ENCODE measurements at regions not wholly inside any gene's neighbourhood (a gene's known extent, or its start where the extent isn't known, plus 50 kb on each side); places are given as distances from the start of the nearest gene placed in this dataset.

DNA sequence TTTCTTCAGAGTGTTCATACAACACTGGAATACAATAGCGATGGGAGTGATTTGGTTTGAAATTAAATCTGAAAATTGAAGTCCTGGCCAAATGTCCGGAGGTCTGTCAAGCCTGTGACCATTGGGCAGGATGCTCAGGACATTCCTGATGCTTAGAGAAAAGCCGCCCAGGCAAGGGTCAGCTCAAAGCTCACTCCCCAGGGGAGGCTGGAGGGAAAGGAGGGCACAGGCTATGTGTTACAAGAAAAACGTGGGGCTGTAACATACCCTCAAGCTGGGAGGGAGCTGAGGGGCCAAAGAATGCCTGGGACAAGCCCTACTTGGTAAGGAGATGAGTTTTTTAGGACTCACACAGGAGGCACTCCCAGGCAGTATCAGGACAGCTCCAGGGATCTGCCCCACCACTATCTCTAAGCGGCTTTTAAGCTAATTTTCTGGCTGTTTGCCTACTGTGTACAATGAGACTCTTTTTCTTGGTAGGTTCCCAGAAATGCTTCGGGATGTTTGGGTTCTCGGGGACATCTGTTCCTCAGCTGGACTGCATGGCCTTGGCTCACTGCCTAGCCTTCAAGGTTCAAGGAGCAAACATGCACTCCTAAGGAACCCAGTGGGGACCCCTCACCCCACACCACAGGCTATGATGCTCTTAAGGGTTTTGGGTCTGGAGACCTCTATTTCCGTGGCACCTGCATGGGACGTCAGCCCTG lies 500.1 kb downstream of the BRD1 start:
- Histone ChIP-seq H3K36me3 (no peaks in the 10 kb centered on the region), H3K9me3 (peaks cover 0 to 26% (median 4%) of the 10 kb centered on the region in 12 donors), H3K4me1 (no peaks in the 10 kb centered on the region), H3K4me3 (no peak overlapping the region), H3K27me3 (peaks cover 0 to 24% (median 4%) of the 10 kb centered on the region in 9 donors), H3K27ac (no peak overlapping the region)
- DNase-seq = no peak
- ATAC-seq = no peak
- intact Hi-C loops (cut with DNase I) = no loop called here
- WGBS, 4 donors = 61 to 79% (median 66%) methylated on average over 7 to 9 of the region's 9 CpGs
- TF ChIP-seq, protein P1, sequence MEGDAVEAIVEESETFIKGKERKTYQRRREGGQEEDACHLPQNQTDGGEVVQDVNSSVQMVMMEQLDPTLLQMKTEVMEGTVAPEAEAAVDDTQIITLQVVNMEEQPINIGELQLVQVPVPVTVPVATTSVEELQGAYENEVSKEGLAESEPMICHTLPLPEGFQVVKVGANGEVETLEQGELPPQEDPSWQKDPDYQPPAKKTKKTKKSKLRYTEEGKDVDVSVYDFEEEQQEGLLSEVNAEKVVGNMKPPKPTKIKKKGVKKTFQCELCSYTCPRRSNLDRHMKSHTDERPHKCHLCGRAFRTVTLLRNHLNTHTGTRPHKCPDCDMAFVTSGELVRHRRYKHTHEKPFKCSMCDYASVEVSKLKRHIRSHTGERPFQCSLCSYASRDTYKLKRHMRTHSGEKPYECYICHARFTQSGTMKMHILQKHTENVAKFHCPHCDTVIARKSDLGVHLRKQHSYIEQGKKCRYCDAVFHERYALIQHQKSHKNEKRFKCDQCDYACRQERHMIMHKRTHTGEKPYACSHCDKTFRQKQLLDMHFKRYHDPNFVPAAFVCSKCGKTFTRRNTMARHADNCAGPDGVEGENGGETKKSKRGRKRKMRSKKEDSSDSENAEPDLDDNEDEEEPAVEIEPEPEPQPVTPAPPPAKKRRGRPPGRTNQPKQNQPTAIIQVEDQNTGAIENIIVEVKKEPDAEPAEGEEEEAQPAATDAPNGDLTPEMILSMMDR (IDR thresholded peaks at IDR 0.05) = no peak
- no peak for TF ChIP-seq POLR2A (IDR thresholded peaks at IDR 0.05)

DNA sequence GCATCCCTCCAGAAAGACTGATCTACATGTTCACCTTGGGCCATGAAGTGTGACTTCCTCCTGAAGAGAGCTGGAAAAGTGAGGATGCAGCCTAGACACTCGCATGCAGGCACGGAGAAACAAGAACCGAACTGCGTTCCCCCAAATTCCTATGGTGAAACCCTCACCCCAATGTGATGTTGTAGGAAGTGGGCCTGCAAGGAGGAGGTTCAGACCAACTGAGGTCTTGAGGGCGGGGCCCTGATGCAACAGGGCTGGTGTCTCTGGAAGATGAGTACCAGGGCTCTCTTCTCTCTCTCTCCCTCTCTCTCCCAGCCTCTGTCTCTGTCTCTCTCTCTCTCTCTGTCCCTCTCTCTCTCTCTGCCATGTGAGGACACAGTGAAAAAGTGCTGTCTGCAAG lies 501.1 kb downstream of the BRD1 start:
- no peaks in the 10 kb centered on the region for H3K4me1 ChIP-seq
- no peaks in the 10 kb centered on the region for H3K36me3 ChIP-seq
- WGBS, 4 donors = 76 to 90% (median 80%) methylated on average over 5 of the region's 5 CpGs
- no peak overlapping the region for H3K27ac ChIP-seq
- H3K9me3 ChIP-seq = peaks cover 0 to 23% (median 4%) of the 10 kb centered on the region in 12 donors
- ATAC-seq = no peak
- H3K4me3 ChIP-seq = no peak overlapping the region
- intact Hi-C loops (cut with DNase I) = no loop called here
- DNase-seq = no peak
- TF ChIP-seq POLR2A (IDR thresholded peaks at IDR 0.05) = no peak
- TF ChIP-seq, protein P1 (IDR thresholded peaks at IDR 0.05) = no peak
- peaks cover 0 to 31% (median 12%) of the 10 kb centered on the region in 9 donors for H3K27me3 ChIP-seq

DNA sequence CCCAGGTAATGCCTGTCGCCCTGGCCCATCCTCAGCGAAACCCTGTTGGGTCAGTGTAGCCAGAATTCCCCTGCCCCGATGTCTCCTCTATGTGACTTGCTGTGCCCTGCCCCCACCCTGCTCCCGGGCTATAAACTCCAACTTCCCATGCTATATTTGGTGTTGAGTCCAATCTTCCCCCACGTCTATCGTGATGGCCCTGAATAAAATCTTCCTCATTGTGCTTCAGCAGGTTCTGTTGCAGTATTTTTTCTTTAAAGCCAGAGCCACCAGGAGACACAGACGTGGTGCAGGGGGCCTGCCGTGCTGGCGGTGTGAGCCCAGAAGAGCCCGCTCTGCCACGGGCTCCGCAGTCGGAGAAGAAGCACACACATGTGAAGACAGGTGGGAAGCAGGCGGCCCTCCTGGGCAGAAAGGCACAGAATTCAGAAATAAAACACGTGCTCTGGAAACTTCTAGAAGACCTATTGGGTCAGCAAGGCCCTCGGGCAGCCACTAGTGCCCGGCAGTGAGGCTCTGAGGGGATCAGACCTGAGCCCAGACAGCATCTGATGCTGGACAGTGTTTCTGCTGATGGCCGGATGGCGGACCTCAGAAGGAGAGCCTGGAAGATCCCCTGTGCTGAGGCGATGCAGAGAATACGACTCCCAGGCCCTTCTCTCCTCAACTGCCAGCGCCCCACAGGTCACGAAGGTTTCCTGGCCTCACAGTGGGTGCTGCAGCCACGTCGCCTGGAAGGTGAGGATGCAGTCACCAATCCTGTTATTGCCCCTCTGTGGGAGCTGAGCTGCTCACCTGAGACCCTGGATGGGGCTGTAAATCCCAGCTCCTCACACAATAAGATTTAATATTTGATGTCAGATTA lies 501.9 kb downstream of the BRD1 start:
- no peaks in the 10 kb centered on the region for H3K36me3 ChIP-seq
- H3K9me3 ChIP-seq = peaks cover 0 to 23% (median 4%) of the 10 kb centered on the region in 12 donors
- ATAC-seq = no peak
- H3K27ac ChIP-seq = no peak overlapping the region
- H3K4me1 ChIP-seq = no peaks in the 10 kb centered on the region
- intact Hi-C loops (cut with DNase I) = no loop called here
- TF ChIP-seq POLR2A (IDR thresholded peaks at IDR 0.05) = no peak
- TF ChIP-seq, protein P1 (IDR thresholded peaks at IDR 0.05) = no peak
- H3K4me3 ChIP-seq = no peak overlapping the region
- WGBS, 4 donors = 74 to 82% (median 80%) methylated on average over 25 of the region's 25 CpGs
- peaks cover 0 to 36% (median 16%) of the 10 kb centered on the region in 9 donors for H3K27me3 ChIP-seq
- DNase-seq = peak in 1 of 5 donors; percentile 20

All from heart left ventricle (tissue), 16 donors.